HG03095 (cell line): ENCODE measurements at regions not wholly inside any gene's neighbourhood (a gene's known extent, or its start where the extent isn't known, plus 50 kb on each side); places are given as distances from the start of the nearest gene placed in this dataset.

Experiments
- ATAC-seq: cut with Tn5 transposase; IDR thresholded peaks from one replicate; pipeline ENCODE4 v1.9.1; 2021; ENCODE audit warnings: moderate library complexity; ENCODE audit not compliant: unreplicated experiment

GRCh38 chr3:193844472-193844871, 251.5 kb downstream of the OPA1 start:
- no peak for ATAC-seq

DNA sequence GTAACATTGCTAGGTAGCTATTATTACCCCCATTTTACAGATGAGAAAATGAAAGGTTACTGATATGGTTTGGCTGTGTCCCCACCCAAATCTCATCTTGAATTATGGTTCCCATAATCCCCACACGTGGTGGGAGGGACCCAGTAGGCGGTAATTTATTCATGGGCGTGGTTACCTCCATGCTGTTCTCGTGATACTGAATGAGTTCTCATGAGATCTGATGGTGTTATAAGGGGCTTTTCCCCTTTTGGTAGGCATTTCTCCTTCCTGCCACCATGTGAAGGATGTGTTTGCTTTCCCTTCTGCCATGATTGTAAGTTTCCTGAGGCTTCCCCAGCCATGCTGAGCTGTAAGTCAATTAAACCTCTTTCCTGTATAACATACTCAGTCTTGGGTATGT, 252.1 kb downstream of the OPA1 start:
- no peak for ATAC-seq

DNA sequence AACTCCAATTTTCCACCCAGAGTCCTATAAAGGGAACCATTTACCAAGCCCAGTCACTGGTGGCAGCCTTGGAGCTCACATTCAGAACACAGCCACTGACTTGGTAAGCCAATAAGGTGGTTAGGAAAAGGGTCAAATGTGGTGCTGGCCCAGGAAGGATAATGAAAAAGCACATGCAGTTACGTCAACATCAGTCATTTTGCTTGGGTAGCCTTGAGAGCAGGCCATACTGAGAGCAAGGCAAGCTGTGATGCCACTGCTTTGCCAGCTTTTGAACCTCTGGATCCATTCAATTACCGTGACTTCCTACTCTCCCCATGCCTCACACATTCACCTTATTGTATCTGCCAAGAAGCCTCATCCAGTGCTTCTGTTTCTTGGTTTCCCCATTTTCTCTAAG, 253.6 kb downstream of the OPA1 start:
- no peak for ATAC-seq

DNA sequence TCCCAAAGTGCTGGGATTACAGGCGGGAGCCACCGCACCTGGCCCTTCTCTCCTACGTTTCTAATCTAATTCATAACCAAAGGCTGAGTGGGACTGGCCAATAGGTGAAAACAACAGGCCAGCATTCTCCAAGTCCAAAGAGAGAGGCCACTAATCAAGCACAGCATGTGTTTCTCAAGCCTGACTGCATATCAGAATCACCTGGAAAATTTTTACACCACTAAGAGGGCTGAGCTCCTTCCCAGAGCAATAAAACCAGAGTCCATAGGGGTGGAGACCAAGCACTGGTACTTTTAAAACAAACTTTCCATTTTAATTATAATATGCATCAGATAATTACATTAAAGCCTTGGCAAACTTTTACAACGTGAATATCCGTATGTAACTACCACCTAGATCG, 254.4 kb downstream of the OPA1 start:
- ATAC-seq, result no peak

GRCh38 chr3:193848547-193848946, 255.5 kb downstream of the OPA1 start:
- ATAC-seq, result no peak

DNA sequence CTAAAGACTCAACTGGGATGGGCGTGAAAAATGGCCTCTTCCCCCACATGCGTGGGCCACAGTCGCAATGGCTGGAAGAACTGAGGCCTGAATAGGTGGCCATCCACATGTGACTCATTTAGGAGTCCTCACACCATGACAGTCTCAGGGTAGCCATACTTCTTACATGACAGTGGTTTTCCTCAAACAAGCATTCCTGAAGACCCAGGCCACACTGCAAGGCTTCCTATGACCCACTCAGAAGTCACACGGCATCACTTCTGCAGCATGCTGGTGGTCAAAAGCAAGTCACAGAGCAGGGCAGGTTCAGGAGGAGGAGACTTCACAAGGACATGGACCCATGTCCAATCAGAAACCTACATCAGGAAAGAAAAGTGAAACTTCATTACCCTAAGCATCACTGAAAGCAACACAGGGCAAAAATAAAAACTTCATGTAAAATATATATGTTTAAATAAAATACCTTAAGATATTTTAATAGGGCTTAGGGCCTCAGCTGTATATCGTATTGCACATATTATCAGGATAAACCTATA, 257.1 kb downstream of the OPA1 start:
- no peak for ATAC-seq

DNA sequence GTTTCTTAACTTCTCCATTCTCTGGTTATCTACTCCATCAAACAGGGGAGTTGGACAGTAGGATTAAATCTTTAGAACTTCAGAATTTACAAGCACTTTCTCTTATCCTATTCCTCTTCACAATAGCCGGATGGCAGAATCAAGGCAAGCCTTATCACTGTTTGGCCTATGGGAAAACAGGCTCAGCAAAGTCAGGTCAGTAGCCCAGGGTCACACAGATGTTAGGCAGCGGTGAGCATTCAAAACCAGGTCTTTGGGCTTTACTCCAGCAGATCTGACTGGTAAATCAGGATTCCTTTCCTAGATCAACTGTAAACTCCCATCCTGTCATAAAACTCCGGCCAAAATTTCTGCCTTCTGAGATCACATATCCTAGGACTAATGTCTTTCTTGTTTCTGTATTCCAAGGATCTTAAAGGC, 258.4 kb downstream of the OPA1 start:
- no peak for ATAC-seq

DNA sequence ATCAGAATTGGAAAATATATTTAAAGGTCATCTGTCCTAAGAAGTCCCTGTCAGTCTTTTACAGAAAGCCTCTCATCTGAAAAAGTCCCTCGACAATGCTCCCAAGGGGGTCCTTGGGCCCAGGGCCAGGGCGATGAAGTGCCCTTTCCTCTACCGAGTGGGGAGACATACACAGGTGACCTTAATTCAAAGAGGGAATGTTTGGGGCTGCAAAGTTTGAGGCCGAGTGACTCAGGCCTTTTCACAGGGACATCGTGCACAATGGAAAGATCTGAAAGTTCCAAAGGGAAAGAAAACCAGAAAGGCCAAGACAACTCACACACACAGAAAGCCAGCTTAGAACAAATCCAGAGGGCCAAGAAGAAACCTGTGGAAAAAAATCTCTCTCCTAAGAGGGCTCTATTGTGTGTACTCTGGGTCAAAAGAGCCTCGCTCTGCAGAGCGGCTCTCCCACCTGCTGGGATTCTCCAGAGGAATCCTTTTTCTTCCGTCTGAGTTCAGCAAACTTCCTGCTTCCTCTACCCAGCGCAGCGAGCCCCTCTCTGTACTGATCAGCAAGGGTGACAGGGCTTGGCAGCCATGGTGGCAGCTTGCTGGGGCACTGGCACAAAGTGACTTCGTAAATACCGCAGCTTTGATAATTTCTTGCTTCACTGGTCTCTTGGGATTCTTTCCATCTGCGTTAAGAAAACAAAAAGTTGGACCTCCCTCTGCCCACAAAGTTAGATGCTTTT, 259.1 kb downstream of the OPA1 start:
- ATAC-seq, result no peak

GRCh38 chr3:193852901-193853300, 259.9 kb downstream of the OPA1 start:
- no peak for ATAC-seq

- ATAC-seq, result no peak
Measured at GRCh38 chr3:193853511-193854219, 260.7 kb downstream of the OPA1 start.

DNA sequence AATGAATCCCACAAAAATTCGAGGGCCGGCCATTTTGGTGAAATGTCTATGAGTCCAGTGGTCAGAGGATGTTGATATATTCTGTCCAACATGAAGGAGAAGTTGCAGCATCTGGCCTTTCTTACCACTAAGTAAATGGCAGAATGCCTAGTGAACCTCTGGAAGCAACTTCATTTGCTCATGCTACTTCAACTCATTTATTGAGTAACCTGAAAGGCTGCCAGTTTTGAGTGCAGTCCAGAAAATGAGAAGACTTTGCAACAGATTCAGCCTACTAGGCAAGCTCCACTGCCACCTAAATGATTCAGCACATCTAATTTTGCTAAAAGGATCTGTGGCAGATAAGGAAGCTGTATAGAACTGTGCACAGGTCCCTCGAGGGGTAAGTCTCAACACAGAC, 265.0 kb downstream of the OPA1 start:
- no peak for ATAC-seq

DNA sequence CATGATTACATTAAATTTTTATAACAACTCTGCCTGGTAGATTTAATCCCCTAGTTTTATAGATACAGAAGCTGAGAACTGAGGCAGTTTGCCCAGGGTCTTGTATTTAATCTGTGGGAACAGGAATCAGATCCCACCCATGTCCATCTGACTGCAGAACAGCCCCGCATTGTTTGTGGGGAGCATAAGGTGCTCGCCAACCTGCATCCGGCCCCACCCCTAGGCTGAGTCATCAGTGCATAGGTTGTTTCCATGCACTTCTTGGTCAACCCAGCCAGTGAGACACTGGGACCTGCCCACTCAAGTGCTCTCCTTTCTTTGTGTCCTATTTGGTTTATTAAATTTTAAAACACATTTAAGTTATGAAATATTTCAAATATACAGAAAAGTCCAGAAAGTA, 266.2 kb downstream of the OPA1 start:
- no peak for ATAC-seq

- ATAC-seq, result no peak
Measured at GRCh38 chr3:193861012-193861411, 268.0 kb downstream of the OPA1 start.

- ATAC-seq, result no peak
Measured at GRCh38 chr3:193862843-193863242, 269.8 kb downstream of the OPA1 start.

- no peak for ATAC-seq
Measured at GRCh38 chr3:193863657-193864357, 270.8 kb downstream of the OPA1 start.

DNA sequence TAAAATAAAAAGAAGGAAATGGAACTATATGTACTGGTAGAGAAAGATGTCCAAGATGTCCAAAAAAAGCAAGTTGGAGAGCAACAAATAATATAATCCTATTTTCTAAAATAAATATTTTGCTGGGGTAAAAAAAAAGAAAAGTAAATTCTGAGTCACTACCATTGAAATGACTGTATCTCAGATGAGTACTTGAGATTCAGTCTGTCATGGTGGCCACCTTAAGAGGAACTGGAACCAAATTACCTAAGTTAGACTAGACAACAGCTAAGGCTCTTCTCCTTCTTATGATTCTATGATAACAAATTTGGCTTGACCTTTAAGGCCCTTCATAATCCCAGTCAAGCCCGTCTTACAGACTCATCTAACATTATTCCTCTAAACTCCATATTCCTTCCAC, 270.6 kb upstream of the HES1 start:
- ATAC-seq, result peak; percentile 90

DNA sequence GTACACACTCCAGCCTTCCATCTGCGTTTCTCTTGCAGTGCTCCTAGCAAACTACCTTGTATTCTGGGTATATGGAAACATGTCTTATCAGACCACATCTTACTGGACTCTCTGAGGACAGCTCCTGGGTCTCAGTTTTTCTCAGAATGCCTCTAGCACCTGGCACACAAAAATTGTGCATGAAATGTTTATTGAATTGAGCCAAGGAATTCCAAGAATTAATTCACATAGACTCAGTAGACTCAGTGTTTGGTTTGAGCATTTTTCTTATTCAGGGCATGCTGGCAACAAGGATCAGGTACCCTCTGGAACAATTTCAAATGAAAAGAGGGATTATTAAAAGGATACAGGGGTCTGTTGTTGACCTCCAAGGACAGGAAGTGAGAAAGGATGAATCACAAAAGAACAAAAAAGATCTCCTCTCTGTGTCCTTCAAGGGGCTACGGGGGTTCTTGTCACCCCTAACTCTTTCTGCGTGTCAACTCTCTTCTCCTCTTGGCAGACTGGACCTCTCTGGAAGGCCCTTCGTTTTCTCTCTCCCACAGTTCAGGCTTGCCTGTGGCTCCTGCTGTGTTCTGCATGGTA, 270.0 kb upstream of the HES1 start:
- ATAC-seq, result no peak

- no peak for ATAC-seq
Measured at GRCh38 chr3:193868590-193868989, 267.4 kb upstream of the HES1 start.

- no peak for ATAC-seq
Measured at GRCh38 chr3:193869221-193870201, 266.4 kb upstream of the HES1 start.
